RWPE2 (cell line): ENCODE measurements at regions not wholly inside any gene's neighbourhood (a gene's known extent, or its start where the extent isn't known, plus 50 kb on each side); places are given as distances from the start of the nearest gene placed in this dataset.

ENCODE experiments used
- ATAC-seq: fragments of 200-7000 bp; cut with Tn5 transposase; 3 replicates; pipeline ENCODE4 v1.9.1; 2021; ENCODE audit warnings: low read depth
- DNase-seq: peaks from one replicate; pipeline ENCODE4 v3.0.0-alpha.2; 2020; ENCODE audit warnings: low spot score
- H3K27ac ChIP-seq: fragments of 450-650 bp; 2 replicates; pipeline ENCODE4 v1.5.1; 2017; ENCODE audit warnings: mild to moderate bottlenecking; ENCODE audit not compliant: poor library complexity, severe bottlenecking
- H3K27me3 ChIP-seq: fragments of 250-450 bp; sonication (Bioruptor Pico); 2 replicates; pipeline ENCODE4 v1.5.1; 2021; ENCODE audit warnings: mild to moderate bottlenecking, moderate library complexity; ENCODE audit not compliant: insufficient read depth, poor library complexity, severe bottlenecking
- H3K36me3 ChIP-seq: fragments of 250-450 bp; sonication (Bioruptor Pico); 2 replicates; pipeline ENCODE4 v1.5.1; 2020; ENCODE audit warnings: low read depth, mild to moderate bottlenecking, moderate library complexity
- H3K4me1 ChIP-seq: fragments of 250-450 bp; sonication (Bioruptor Pico); 2 replicates; pipeline ENCODE4 v1.5.1; 2021; ENCODE audit warnings: mild to moderate bottlenecking, moderate library complexity; ENCODE audit not compliant: insufficient read depth, poor library complexity, severe bottlenecking
- H3K4me3 ChIP-seq: fragments of 250-450 bp; sonication (Bioruptor Pico); 2 replicates; pipeline ENCODE4 v1.5.1; 2021; ENCODE audit warnings: mild to moderate bottlenecking, moderate library complexity; ENCODE audit not compliant: severe bottlenecking
- H3K9me3 ChIP-seq: fragments of 250-450 bp; sonication (Bioruptor Pico); 2 replicates; pipeline ENCODE4 v1.5.1; 2021; ENCODE audit warnings: mild to moderate bottlenecking, moderate library complexity; ENCODE audit not compliant: severe bottlenecking
- CTCF ChIP-seq: fragments of 450-650 bp; IDR thresholded peaks from one replicate; pipeline ENCODE4 v1.5.1; 2017; ENCODE audit warnings: mild to moderate bottlenecking, moderate library complexity; ENCODE audit not compliant: poor library complexity, severe bottlenecking

DNA sequence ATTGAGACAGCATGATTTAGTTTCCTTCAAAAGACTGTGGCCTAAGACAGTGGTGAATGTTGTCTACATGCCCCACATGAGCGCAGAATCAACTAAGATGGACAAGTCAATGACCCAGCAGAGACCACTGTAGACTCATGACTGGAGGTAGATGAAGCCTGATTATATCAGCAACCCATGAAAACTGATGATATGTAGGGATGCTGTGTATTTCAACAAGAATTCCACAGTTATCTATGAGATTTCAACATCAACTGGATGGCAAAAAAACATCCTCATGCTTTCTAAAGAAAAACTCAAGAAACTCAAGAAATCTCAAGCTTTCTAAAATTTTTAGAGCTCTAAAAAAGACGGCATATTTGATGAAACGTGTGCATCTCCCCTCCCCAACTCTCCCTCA, 413.9 kb upstream of the LYPLAL1 start:
- Histone ChIP-seq H3K27me3 (no peaks in the 10 kb centered on the region), H3K27ac (no peak overlapping the region), H3K4me1 (no peaks in the 10 kb centered on the region), H3K36me3 (no peaks in the 10 kb centered on the region), H3K4me3 (no peak overlapping the region), H3K9me3 (no peaks in the 10 kb centered on the region)
- DNase-seq (no peak), ATAC-seq (no peak)
- no peak for TF ChIP-seq CTCF

GRCh38 chr1:218760601-218761570, 412.8 kb upstream of the LYPLAL1 start:
- TF ChIP-seq CTCF: no peak
- H3K27ac ChIP-seq: no peak overlapping the region
- no peaks in the 10 kb centered on the region for H3K9me3 ChIP-seq
- no peaks in the 10 kb centered on the region for H3K36me3 ChIP-seq
- H3K4me1 ChIP-seq: no peaks in the 10 kb centered on the region
- no peak for DNase-seq
- H3K27me3 ChIP-seq: no peaks in the 10 kb centered on the region
- ATAC-seq: no peak
- no peak overlapping the region for H3K4me3 ChIP-seq

DNA sequence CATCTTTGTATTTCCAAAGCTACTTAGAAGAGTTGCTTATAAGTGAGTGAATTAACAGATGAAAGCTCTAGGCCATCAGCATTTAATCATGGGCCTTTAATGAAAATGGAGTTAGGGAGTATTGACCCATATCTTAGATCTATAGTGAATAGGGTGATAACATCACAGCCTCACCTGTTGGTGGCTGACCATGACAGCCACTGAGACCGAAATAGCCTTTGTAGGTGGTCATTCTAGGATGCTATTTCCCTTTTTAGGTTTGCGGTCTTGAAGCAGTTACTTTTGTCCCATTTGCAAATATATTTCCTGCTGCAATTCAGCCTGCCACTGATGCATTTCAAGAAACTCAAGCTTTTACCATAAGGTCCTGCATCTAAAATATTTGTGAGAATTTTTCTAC, 410.1 kb upstream of the LYPLAL1 start:
- ATAC-seq: no peak
- H3K4me1 ChIP-seq: no peaks in the 10 kb centered on the region
- H3K27me3 ChIP-seq: no peaks in the 10 kb centered on the region

GRCh38 chr1:218765753-218766152, 407.9 kb upstream of the LYPLAL1 start:
- H3K36me3 ChIP-seq: no peaks in the 10 kb centered on the region
- ATAC-seq: no peak
- no peaks in the 10 kb centered on the region for H3K4me1 ChIP-seq
- no peaks in the 10 kb centered on the region for H3K9me3 ChIP-seq
- no peak overlapping the region for H3K27ac ChIP-seq
- H3K27me3 ChIP-seq: no peaks in the 10 kb centered on the region
- no peak for DNase-seq
- no peak overlapping the region for H3K4me3 ChIP-seq
- no peak for TF ChIP-seq CTCF

More for the DNA sequence above, 410.1 kb upstream of the LYPLAL1 start:
- no peak overlapping the region for H3K4me3 ChIP-seq
- no peaks in the 10 kb centered on the region for H3K36me3 ChIP-seq
- TF ChIP-seq CTCF: no peak
- DNase-seq: no peak
- H3K9me3 ChIP-seq: no peaks in the 10 kb centered on the region
- H3K27ac ChIP-seq: no peak overlapping the region

DNA sequence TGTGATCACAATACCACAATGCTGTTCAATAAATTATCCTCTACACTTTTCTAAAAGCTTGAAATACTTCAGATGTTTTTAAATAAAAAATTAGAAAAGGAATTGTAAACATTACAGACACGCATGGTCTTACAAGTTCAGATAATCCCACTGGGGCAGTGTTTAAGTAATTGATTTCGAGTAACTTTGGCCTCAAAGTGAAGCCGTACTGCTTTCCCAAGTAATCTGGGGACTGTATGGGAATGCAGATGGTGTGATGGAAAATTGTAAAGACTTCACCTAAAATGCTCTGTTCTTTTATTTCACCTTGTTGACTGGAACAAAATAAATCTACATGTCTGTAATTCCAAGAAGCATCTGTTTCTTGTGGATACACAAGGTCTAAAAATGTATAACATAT, 401.7 kb upstream of the LYPLAL1 start:
- Histone ChIP-seq H3K4me3 (no peak overlapping the region), H3K9me3 (no peaks in the 10 kb centered on the region), H3K36me3 (no peaks in the 10 kb centered on the region), H3K4me1 (no peaks in the 10 kb centered on the region), H3K27ac (no peak overlapping the region), H3K27me3 (no peaks in the 10 kb centered on the region)
- no peak for ATAC-seq
- no peak for TF ChIP-seq CTCF
- no peak for DNase-seq
